HG02981 (cell line): ENCODE measurements at regions not wholly inside any gene's neighbourhood (a gene's known extent, or its start where the extent isn't known, plus 50 kb on each side); places are given as distances from the start of the nearest gene placed in this dataset.
"Not testable (repeated sequence)": the region's sequence is repeated elsewhere in the genome, so short reads cannot be mapped to it uniquely, and the experiment has no call there.

Source experiments
- ATAC-seq: cut with Tn5 transposase; IDR thresholded peaks from one replicate; pipeline ENCODE4 v1.9.1; 2021; ENCODE audit warnings: mild to moderate bottlenecking, moderate library complexity; ENCODE audit not compliant: unreplicated experiment

DNA sequence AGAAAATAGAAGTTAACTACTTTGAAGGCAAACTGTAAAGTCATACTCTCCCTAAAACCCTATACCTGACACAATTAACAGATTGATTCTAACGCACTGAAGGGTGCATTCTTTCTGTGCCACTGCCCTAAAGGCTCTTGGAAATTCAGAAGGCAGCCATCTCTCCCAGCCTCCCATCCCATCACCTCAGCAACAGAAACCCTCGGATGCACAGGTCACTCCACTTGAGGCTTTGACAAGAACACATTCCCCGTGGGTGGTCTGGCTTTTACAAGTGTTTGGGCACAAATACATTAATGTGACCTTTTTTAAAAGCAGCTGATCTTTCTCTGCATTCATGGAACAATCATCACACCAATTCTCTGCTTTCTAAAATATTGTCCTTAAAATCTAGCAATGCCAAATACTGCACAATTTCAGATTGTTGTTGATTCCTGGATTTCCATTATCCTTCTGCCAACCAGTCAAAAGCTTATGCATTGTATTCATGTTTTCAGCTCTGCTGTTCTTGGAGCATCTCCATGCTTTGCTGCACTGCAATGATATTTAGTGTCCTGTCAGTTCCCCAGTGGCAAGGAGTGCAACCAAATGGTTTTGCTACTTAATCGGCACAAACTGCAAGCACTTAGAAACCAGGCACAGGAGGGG is 175.6 kb downstream of the TMEM161B start:
- no peak for ATAC-seq

DNA sequence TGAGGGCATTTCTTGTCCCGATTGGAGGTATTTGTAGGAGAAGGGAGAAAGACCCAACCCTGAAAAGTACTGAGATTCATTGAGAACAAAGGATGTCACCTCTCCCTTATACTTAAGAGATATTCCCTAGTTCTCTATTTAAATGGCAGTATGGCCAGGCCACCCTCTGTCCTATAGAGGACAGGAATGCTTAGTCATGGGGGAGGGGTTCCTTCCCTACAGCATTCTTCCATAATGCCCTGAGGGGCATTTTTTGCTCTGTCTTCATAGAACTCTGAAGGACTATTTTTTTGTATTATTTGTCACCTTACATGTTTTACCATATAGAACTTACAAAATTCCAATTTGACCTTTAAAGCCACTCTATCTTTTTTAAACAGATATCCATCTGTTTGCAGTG is 176.3 kb downstream of the TMEM161B start:
- no peak for ATAC-seq

DNA sequence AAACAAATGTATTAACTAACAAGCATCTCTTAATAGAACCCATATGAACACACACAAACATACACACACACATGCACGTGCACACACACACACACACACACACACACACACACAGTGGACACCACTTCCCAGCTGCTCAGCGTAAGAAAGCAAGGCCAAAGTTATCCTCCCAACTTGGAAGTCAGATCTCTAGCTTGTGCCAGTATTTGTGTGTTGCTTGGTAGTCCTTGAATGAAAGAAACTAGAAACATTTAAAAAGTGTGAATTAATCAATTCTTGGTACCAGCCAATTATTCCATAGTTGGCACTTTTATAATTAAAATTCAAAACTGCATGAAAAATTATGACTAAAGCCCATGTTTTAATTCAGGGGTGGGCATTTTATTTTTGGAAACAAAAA is 178.1 kb downstream of the TMEM161B start:
- ATAC-seq, result no peak

DNA sequence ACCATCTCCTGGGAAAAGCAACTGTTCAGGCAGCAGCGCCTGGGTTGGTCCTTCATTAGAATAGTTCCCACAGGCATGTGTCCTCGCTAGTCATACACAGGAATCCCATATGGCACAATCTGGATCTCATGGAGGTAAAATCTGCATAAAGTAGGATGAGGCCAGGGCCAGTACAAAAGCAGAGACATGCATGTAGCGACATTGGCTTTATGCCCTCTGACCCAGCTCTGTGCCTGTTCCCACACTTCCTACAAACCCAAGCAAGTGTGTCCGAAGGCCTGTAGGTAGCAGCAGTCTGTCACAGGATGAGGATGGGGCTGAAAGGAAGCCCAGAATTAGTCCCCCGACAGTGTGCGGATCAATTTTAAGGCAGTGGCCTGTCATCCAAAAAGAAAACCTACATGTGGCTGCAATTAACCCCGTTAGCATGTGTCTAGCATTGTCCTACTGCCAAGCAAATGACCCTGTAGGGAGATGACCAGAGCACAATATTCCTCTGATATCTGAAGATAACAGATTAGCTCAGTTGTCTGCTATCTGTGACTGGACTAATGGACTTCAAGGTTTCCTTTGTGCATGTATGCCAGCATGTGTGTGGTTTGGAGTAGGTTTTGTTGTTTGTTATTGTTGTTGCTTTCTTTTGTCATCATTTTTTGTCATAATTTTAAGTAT is 178.8 kb downstream of the TMEM161B start:
- ATAC-seq, result no peak

DNA sequence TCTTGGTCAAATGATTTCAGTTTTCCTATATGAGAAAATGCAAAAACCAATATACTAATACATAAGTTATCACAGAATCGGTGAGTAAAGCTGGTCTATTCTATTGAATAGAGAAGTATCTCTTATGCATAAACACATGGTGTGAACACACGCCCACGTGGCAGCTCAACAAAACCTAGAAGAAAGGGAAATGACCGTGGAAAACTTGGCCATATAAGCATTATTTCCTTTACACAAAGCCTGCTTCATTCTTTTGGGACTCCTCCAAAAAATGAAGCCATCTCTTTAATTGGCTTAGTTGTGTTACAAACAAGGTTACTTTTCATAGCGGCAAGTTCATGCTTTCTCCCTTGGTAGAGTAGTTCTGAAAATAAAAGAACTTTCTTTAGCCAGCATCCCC is 183.2 kb downstream of the TMEM161B start:
- ATAC-seq, result no peak

DNA sequence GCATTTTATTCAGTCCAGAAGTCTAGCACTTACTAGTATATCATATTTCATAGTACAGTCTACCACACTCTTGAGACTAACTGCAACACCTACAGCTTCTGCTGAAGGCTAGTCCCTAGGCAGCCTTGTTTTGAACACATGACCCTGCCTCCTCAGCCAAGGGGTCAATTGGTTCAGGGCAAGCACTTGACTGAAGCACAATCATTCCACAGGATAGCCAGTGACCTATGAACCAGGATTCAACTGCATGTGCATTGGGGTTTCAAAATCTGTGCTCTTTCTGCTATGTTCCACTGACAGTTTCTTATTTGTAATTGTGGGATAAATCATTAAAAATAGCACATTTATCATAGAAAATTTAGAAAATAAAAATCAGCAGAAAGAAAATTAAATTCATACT is 186.8 kb downstream of the TMEM161B start:
- no peak for ATAC-seq

DNA sequence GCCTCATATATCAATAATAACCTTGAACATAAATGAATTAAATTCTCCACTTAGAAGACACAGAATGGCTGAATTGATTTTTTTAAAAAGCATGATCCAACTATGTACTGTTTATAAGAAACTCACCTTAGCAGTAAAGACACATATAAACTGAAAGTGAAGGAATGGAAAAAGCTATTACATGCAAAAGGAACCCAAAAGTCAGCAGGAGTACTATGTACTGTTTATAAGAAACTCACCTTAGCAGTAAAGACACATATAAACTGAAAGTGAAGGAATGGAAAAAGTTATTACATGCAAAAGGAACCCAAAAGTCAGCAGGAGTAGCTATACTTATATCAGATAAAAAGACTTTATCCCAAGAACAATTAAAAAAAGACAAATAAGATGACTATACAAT is 204.8 kb downstream of the TMEM161B start:
- ATAC-seq, result no peak

DNA sequence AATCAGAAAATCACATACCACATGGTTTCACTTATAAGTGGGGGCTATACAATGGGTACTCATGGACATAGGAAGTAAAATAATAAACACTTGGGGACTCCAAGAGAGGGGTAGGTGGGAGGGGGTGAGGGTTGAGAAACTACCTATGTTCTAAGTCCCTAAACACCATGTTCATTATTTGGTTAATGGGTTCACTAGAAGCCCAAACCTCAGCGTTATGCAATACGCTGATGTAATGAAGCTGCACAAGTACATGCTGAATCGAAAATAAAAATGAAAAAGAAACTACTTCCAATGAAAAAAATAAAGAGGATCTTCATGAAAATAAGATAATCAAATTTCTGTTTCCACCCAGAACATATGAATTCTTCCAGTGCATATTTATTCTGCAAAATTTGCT is 208.5 kb downstream of the TMEM161B start:
- ATAC-seq, result no peak

DNA sequence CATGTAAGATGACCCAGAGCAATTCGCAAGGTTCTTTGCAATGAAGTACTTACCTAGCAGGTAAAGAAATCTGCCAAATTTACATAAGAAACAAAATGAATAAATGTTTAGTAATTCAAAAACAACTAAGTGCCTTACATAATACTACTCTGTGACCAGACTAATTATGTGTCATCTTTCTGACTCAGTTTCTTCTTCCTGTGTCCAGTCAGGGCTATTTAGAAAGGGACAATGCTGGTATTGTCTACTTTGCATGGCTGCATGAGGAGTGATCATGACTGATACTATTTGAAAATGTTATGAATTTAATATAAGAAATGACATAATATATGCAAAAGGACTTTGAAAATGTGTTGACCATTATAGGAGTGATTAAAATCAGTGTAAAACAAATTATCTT is 210.0 kb downstream of the TMEM161B start:
- ATAC-seq, result no peak

DNA sequence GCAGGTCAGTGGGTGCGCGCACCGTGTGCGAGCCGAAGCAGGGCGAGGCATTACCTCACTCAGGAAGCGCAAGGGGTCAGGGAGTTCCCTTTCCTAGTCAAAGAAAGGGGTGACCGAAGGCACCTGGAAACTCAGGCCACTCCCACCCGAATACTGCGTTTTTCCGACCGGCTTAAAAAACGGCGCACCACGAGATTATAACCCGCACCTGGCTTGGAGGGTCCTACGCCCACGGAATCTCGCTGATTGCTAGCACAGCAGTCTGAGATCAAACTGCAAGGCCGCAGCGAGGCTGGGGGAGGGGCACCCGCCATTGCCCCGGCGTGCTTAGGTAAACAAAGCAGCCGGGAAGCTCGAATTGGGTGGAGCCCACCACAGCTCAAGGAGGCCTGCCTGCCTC is 216.2 kb downstream of the TMEM161B start:
- ATAC-seq, result not testable (repeated sequence)

DNA sequence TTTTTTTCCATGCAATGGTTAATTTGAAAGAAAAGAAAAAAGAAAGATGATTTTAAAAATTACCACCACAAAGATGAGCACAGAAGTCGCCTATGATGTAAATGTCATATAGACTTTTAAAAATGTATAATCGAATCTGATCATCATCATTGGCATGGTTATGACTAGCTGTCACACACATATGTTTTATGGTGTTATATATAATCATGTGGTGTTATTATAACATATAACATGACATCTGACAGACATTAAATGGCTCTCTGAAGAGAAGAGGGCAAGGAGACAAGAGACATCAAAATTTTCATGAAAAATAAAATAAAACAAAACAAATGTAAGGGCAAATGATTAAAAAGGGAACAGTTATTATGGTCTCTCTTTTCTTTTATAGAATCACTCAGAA is 217.5 kb downstream of the TMEM161B start:
- no peak for ATAC-seq

DNA sequence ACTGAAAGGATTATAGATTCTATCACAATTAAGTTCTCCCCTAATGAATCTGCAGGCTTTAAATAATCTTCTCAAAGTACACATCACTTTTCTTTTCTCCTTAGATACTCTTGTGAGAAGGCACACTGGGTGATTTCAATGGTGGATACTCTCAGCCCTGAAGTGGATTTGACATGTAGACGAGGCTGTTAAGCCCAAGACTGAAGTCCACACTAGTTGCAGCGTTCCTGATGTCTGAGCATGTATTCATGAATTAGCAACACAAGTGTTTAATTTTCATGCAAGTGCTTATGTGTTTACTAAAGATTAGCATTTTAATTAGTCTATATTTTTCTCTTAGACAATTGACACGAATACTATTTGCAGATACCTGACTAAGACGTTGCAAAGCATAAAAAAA is 218.9 kb downstream of the TMEM161B start:
- ATAC-seq, result no peak

DNA sequence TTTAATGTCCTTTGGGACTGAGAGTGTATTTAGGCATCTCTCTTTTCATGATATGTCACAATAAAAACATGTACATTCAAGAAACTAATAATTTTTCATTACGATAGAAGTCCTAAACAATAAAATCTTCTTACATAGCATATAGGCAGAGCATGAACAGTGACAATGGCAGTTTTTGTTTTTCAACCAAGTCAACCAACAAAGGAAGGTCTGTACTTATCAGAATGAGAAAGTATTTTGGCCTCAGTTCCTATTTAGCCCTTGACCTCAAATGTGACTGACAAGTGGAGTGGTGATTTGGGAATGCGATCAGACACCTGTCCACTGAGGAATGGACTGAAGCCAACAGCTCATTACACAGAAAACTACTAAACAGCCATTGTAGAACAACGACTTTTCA is 219.5 kb downstream of the TMEM161B start:
- ATAC-seq, result no peak

DNA sequence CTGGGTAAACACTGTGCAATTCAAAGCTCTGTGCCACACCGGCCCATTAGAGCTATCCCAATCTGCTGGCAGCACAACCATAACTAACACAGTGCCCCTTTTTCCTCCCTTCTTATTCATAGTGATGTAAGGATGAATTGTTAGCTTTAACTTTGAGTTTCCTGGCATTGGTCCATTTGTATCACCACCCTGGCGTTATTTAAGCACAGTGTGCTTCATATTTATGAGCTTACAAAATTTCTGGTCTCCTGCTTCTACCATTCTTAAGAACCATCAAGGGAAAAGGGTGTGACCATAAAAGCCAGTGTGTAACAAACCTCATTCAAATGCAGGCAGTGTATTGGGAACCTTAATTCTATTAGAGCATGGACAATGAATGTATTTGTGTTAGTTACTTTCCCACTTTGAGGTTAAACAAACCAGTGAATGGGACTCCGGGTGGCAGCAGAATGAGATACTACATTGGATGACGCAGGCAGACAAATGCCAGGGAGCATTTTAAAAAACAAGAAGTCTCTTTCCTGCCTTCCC is 222.6 kb downstream of the TMEM161B start:
- ATAC-seq, result no peak

DNA sequence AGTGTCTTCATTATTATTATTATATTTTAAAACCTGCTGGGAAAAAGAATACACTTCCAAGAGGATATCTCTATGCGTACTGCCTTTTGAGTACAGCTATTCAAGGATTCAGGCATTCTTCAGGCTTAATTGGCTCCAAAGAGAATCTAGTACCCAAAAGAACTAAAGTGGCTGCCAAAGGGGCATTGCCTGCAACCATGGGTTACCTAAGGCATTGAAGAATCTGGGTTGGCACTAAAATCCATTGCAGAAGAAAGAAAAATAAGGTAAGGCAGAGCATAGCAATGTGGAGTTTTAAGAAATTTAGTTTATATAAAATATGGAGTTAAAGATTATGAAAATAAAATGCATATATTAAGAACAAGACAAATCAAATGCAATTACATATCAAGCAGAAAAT is 223.5 kb downstream of the TMEM161B start:
- no peak for ATAC-seq

DNA sequence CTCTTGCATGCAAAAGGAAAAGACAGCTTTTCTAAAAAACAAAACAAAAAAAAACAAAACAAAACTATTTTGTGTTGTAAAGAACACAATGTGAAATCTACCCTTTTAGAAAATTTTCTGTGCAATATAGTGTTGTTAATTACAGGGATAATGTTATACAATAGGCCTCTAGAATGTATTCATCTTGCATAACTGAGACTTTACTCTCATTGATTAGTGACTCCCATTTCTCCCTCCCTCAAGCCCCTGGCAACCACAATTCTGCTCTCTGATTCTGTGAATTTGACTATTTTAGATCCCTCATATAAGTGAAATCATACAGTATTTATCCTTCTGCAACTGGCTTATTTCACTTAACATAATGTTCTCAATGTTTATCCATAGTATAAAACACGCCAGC is 234.1 kb downstream of the TMEM161B start:
- no peak for ATAC-seq

DNA sequence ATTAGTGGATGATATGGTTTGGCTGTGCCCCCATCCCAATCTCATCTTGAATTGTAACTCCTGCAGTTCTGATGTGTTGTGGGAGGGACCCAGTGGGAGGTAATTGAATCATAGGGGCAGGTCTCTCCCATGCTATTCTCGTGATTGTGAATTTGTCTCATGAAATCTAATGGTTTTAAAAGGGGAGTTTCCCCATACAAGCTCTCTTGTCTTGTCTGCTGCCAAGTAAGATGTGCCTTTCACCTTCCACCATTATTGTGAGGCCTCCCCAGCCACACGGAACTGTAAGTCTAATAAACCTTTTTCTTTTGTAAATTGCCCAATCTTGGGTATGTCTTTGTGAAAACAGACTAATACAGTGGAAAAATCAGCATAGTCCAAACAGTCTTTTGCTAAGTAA is 235.5 kb downstream of the TMEM161B start:
- no peak for ATAC-seq

DNA sequence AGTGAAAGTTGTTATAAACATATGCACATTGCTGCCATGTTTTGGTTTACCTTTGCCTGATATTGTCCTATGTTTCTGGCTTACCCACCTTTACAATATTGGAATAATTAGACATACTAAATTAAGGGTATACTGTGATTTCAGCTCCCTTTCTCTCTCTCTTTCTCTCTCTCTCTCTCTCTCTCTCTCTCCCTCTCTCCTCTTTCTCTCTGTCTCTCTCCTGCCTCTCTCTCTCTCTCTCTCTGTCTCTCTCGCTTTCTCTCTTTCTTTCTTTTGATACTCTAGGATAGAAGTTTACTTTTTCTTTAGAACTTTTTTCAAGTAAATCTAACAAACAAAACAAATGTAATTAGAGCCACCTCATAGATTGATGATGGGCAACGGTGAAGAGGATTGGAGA is 239.6 kb downstream of the TMEM161B start:
- ATAC-seq, result no peak

DNA sequence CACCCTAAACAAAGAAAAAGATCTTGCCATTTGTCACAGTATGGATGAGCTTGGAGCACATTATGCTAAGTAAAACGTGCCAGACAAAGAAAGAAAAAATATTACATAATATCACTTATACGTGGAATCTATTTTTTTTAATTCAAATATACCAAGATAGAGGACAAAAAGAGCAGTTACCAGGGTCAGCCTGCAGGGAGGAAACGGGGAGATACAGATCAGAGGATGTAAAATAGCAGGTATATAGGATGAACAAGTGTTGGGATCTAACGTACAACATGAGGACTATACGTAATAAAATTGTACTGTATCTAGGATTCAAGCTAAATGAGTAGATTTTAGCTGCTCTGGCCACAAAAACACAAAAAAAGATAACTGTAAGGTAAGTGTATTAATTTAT is 247.5 kb downstream of the TMEM161B start:
- ATAC-seq, result no peak

DNA sequence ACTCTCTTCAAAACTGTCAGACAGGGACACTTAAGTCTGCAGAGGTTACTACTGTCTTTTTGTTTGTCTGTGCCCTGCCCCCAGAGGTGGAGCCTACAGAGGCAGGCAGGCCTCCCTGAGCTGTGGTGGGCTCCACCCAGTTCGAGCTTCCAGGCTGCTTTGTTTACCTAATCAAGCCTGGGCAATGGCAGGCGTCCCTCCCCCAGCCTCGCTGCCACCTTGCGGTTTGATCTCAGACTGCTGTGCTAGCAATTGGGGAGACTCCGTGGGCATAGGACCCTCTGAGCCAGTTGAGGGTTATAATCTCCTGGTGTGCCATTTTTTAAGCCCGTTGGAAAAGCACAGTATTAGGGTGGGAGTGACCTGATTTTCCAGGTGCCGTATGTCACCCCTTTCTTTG is 253.7 kb downstream of the TMEM161B start:
- ATAC-seq, result not testable (repeated sequence)

DNA sequence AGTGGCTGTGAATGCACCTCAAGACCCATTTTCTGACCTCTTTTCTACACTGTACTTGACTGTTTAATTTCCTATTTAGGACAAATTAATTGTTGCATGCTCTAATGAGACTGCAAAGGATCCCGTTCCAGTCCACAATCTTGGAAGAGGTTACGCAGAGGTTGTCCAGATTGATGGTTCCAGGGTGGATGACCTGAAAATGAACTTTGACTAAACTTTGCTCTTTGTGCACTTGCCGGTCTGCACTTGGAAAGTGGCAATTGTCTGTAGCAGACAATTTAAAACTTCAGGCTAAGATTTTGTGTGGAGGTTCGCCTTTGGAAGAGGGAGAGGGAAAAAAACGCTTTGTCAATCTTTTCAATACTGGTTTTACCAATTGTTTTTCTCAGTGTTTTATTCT is 267.8 kb downstream of the TMEM161B start:
- ATAC-seq, result no peak

DNA sequence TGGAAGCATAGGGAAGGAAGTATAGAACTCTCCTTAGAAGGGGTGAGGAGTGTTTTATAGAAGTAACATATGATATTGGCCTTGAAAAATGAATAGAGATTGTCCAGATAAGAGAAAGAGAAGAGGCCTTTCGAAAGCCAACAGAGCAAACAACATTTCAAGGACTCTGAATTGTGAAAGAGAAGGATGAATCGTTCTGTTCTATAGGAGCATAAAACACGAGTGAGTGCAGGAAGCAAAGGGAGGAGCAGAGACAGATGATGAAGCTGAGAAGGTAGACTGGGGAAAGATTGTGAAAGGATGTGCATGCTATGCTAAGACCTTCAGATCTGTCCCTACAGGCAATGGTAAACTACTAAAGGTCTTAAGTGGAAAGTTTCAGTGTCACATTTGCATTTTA is 271.0 kb downstream of the TMEM161B start:
- ATAC-seq, result no peak

DNA sequence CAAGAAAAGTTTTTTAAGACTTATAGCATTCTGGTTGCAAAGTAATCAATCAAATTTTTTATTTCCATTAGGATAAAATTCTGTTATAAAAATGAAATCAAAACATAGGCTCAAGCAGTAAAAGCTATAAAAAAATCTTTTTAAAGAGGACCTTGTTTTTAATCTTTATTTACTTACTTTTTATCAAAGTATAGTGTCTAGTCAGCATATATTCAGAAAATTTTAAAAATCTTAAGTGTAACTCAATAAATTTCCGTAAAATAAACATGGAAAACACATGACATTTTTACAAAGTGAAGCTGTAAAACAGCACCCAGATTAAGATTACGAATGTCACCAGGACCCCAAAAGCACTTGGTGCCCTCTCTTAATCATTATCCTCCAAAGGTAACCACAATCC is 302.4 kb downstream of the TMEM161B start:
- ATAC-seq, result no peak
